ENCODE measurements at regions not wholly inside any gene's neighbourhood (a gene's known extent, or its start where the extent isn't known, plus 50 kb on each side); places are given as distances from the start of the nearest gene placed in this dataset.

- no peak overlapping the region for H3K4me3 ChIP-seq (ENCODE audit: low read depth in 1 of 3, low read length in 3 of 3)
- DNase-seq (no peak), FAIRE-seq (no peak)
- H3K4me1 ChIP-seq (ENCODE audit: control insufficient read depth in 3 of 3, insufficient read depth in 2 of 3, low read depth in 1 of 3, low read length in 2 of 3), result no peaks in the 10 kb centered on the region
- no peaks in the 10 kb centered on the region for H3K9me3 ChIP-seq (ENCODE audit: control insufficient read depth in 2 of 2, insufficient read depth in 1 of 2, low read depth in 1 of 2, low read length in 1 of 2)
- no peaks in the 10 kb centered on the region for H3K36me3 ChIP-seq (ENCODE audit: control insufficient read depth in 3 of 3, insufficient read depth in 2 of 3, low read depth in 1 of 3, low read length in 3 of 3)
- no peaks in the 10 kb centered on the region for H3K27me3 ChIP-seq (ENCODE audit: control insufficient read depth in 3 of 3, insufficient read depth in 3 of 3, low read length in 3 of 3)
- WGBS, 3 donors, result 48 to 76% (median 49%) methylated on average over 2 of the region's 2 CpGs
- no peak overlapping the region for H3K27ac ChIP-seq (ENCODE audit: low read depth in 1 of 3, low read length in 2 of 3)
Observed at GRCh38 chr18:29491907-29492306, 1315.0 kb upstream of the CDH2 start.

- WGBS, 3 donors, result 68 to 84% (median 78%) methylated on average over 2 of the region's 2 CpGs
- Histone ChIP-seq H3K27ac (ENCODE audit: low read depth in 1 of 3, low read length in 2 of 3) (no peak overlapping the region), H3K36me3 (ENCODE audit: control insufficient read depth in 3 of 3, insufficient read depth in 2 of 3, low read depth in 1 of 3, low read length in 3 of 3) (no peaks in the 10 kb centered on the region), H3K4me3 (ENCODE audit: low read depth in 1 of 3, low read length in 3 of 3) (no peak overlapping the region), H3K4me1 (ENCODE audit: control insufficient read depth in 3 of 3, insufficient read depth in 2 of 3, low read depth in 1 of 3, low read length in 2 of 3) (no peaks in the 10 kb centered on the region), H3K27me3 (ENCODE audit: control insufficient read depth in 3 of 3, insufficient read depth in 3 of 3, low read length in 3 of 3) (no peaks in the 10 kb centered on the region), H3K9me3 (ENCODE audit: control insufficient read depth in 2 of 2, insufficient read depth in 1 of 2, low read depth in 1 of 2, low read length in 1 of 2) (no peaks in the 10 kb centered on the region)
- FAIRE-seq, result no peak
- DNase-seq, result no peak
Observed at GRCh38 chr18:29488617-29489016, 1311.7 kb upstream of the CDH2 start.

- FAIRE-seq (no peak), DNase-seq (no peak)
- H3K4me3 ChIP-seq (ENCODE audit: low read depth in 1 of 3, low read length in 3 of 3), result no peak overlapping the region
- H3K36me3 ChIP-seq (ENCODE audit: control insufficient read depth in 3 of 3, insufficient read depth in 2 of 3, low read depth in 1 of 3, low read length in 3 of 3), result no peaks in the 10 kb centered on the region
- H3K4me1 ChIP-seq (ENCODE audit: control insufficient read depth in 3 of 3, insufficient read depth in 2 of 3, low read depth in 1 of 3, low read length in 2 of 3), result no peaks in the 10 kb centered on the region
- no peak overlapping the region for H3K27ac ChIP-seq (ENCODE audit: low read depth in 1 of 3, low read length in 2 of 3)
- no peaks in the 10 kb centered on the region for H3K27me3 ChIP-seq (ENCODE audit: control insufficient read depth in 3 of 3, insufficient read depth in 3 of 3, low read length in 3 of 3)
- H3K9me3 ChIP-seq (ENCODE audit: control insufficient read depth in 2 of 2, insufficient read depth in 1 of 2, low read depth in 1 of 2, low read length in 1 of 2), result no peaks in the 10 kb centered on the region
Observed at GRCh38 chr18:29465526-29465925, 1288.6 kb upstream of the CDH2 start.

GRCh38 chr18:29459972-29460371 lies 1283.0 kb upstream of the CDH2 start:
- FAIRE-seq, result no peak
- Histone ChIP-seq H3K4me1 (ENCODE audit: control insufficient read depth in 3 of 3, insufficient read depth in 2 of 3, low read depth in 1 of 3, low read length in 2 of 3) (no peaks in the 10 kb centered on the region), H3K27ac (ENCODE audit: low read depth in 1 of 3, low read length in 2 of 3) (no peak overlapping the region), H3K27me3 (ENCODE audit: control insufficient read depth in 3 of 3, insufficient read depth in 3 of 3, low read length in 3 of 3) (no peaks in the 10 kb centered on the region), H3K9me3 (ENCODE audit: control insufficient read depth in 2 of 2, insufficient read depth in 1 of 2, low read depth in 1 of 2, low read length in 1 of 2) (no peaks in the 10 kb centered on the region), H3K4me3 (ENCODE audit: low read depth in 1 of 3, low read length in 3 of 3) (no peak overlapping the region), H3K36me3 (ENCODE audit: control insufficient read depth in 3 of 3, insufficient read depth in 2 of 3, low read depth in 1 of 3, low read length in 3 of 3) (no peaks in the 10 kb centered on the region)
- no peak for DNase-seq

GRCh38 chr18:29457316-29457889 lies 1280.5 kb upstream of the CDH2 start:
- FAIRE-seq (no peak), DNase-seq (peak in 1 of 2 donors; percentile 6)
- H3K9me3 ChIP-seq (ENCODE audit: control insufficient read depth in 2 of 2, insufficient read depth in 1 of 2, low read depth in 1 of 2, low read length in 1 of 2), result no peaks in the 10 kb centered on the region

GRCh38 chr18:29449424-29449823 lies 1272.5 kb upstream of the CDH2 start:
- no peak for DNase-seq
- Histone ChIP-seq H3K27me3 (ENCODE audit: control insufficient read depth in 3 of 3, insufficient read depth in 3 of 3, low read length in 3 of 3) (no peaks in the 10 kb centered on the region), H3K36me3 (ENCODE audit: control insufficient read depth in 3 of 3, insufficient read depth in 2 of 3, low read depth in 1 of 3, low read length in 3 of 3) (no peaks in the 10 kb centered on the region), H3K27ac (ENCODE audit: low read depth in 1 of 3, low read length in 2 of 3) (no peak overlapping the region), H3K9me3 (ENCODE audit: control insufficient read depth in 2 of 2, insufficient read depth in 1 of 2, low read depth in 1 of 2, low read length in 1 of 2) (no peaks in the 10 kb centered on the region), H3K4me3 (ENCODE audit: low read depth in 1 of 3, low read length in 3 of 3) (no peak overlapping the region), H3K4me1 (ENCODE audit: control insufficient read depth in 3 of 3, insufficient read depth in 2 of 3, low read depth in 1 of 3, low read length in 2 of 3) (no peaks in the 10 kb centered on the region)
- FAIRE-seq, result no peak
- WGBS, 3 donors, result 41 to 66% (median 53%) methylated on average over 3 of the region's 3 CpGs

More at GRCh38 chr18:29457316-29457889, 1280.5 kb upstream of the CDH2 start:
- H3K4me1 ChIP-seq (ENCODE audit: control insufficient read depth in 3 of 3, insufficient read depth in 2 of 3, low read depth in 1 of 3, low read length in 2 of 3), result no peaks in the 10 kb centered on the region
- H3K4me3 ChIP-seq (ENCODE audit: low read depth in 1 of 3, low read length in 3 of 3), result no peak overlapping the region
- no peaks in the 10 kb centered on the region for H3K36me3 ChIP-seq (ENCODE audit: control insufficient read depth in 3 of 3, insufficient read depth in 2 of 3, low read depth in 1 of 3, low read length in 3 of 3)
- WGBS, 3 donors, result 54 to 79% (median 71%) methylated on average over 4 of the region's 4 CpGs
- no peak overlapping the region for H3K27ac ChIP-seq (ENCODE audit: low read depth in 1 of 3, low read length in 2 of 3)
- no peaks in the 10 kb centered on the region for H3K27me3 ChIP-seq (ENCODE audit: control insufficient read depth in 3 of 3, insufficient read depth in 3 of 3, low read length in 3 of 3)

GRCh38 chr18:29439398-29439797 lies 1262.5 kb upstream of the CDH2 start:
- Histone ChIP-seq H3K27ac (ENCODE audit: low read depth in 1 of 3, low read length in 2 of 3) (no peak overlapping the region), H3K4me3 (ENCODE audit: low read depth in 1 of 3, low read length in 3 of 3) (no peak overlapping the region), H3K4me1 (ENCODE audit: control insufficient read depth in 3 of 3, insufficient read depth in 2 of 3, low read depth in 1 of 3, low read length in 2 of 3) (no peaks in the 10 kb centered on the region), H3K36me3 (ENCODE audit: control insufficient read depth in 3 of 3, insufficient read depth in 2 of 3, low read depth in 1 of 3, low read length in 3 of 3) (no peaks in the 10 kb centered on the region), H3K9me3 (ENCODE audit: control insufficient read depth in 2 of 2, insufficient read depth in 1 of 2, low read depth in 1 of 2, low read length in 1 of 2) (no peaks in the 10 kb centered on the region), H3K27me3 (ENCODE audit: control insufficient read depth in 3 of 3, insufficient read depth in 3 of 3, low read length in 3 of 3) (no peaks in the 10 kb centered on the region)
- FAIRE-seq, result no peak
- no peak for DNase-seq
- WGBS, 3 donors, result 81 to 85% (median 83%) methylated on average over 2 of the region's 2 CpGs

GRCh38 chr18:29436459-29436858 lies 1259.5 kb upstream of the CDH2 start:
- WGBS, 3 donors, result 40 to 48% (median 47%) methylated on average over 2 of the region's 2 CpGs
- Histone ChIP-seq H3K27ac (ENCODE audit: low read depth in 1 of 3, low read length in 2 of 3) (no peak overlapping the region), H3K4me1 (ENCODE audit: control insufficient read depth in 3 of 3, insufficient read depth in 2 of 3, low read depth in 1 of 3, low read length in 2 of 3) (no peaks in the 10 kb centered on the region), H3K4me3 (ENCODE audit: low read depth in 1 of 3, low read length in 3 of 3) (no peak overlapping the region), H3K36me3 (ENCODE audit: control insufficient read depth in 3 of 3, insufficient read depth in 2 of 3, low read depth in 1 of 3, low read length in 3 of 3) (no peaks in the 10 kb centered on the region), H3K9me3 (ENCODE audit: control insufficient read depth in 2 of 2, insufficient read depth in 1 of 2, low read depth in 1 of 2, low read length in 1 of 2) (no peaks in the 10 kb centered on the region), H3K27me3 (ENCODE audit: control insufficient read depth in 3 of 3, insufficient read depth in 3 of 3, low read length in 3 of 3) (no peaks in the 10 kb centered on the region)
- no peak for FAIRE-seq
- DNase-seq, result no peak

GRCh38 chr18:29434650-29435049 lies 1257.7 kb upstream of the CDH2 start:
- 50 to 68% (median 65%) methylated on average over 4 of the region's 4 CpGs for WGBS, 3 donors

More at GRCh38 chr18:29434650-29435049, 1257.7 kb upstream of the CDH2 start:
- Histone ChIP-seq H3K36me3 (ENCODE audit: control insufficient read depth in 3 of 3, insufficient read depth in 2 of 3, low read depth in 1 of 3, low read length in 3 of 3) (no peaks in the 10 kb centered on the region), H3K9me3 (ENCODE audit: control insufficient read depth in 2 of 2, insufficient read depth in 1 of 2, low read depth in 1 of 2, low read length in 1 of 2) (no peaks in the 10 kb centered on the region), H3K4me1 (ENCODE audit: control insufficient read depth in 3 of 3, insufficient read depth in 2 of 3, low read depth in 1 of 3, low read length in 2 of 3) (no peaks in the 10 kb centered on the region), H3K27ac (ENCODE audit: low read depth in 1 of 3, low read length in 2 of 3) (no peak overlapping the region), H3K4me3 (ENCODE audit: low read depth in 1 of 3, low read length in 3 of 3) (no peak overlapping the region), H3K27me3 (ENCODE audit: control insufficient read depth in 3 of 3, insufficient read depth in 3 of 3, low read length in 3 of 3) (no peaks in the 10 kb centered on the region)
- FAIRE-seq, result no peak
- DNase-seq, result no peak

All from small intestine (tissue), 7 donors.